Suprapubic skin (tissue), 4 donors: ENCODE measurements at regions not wholly inside any gene's neighbourhood (a gene's known extent, or its start where the extent isn't known, plus 50 kb on each side); places are given as distances from the start of the nearest gene placed in this dataset.

Experiments
- EP300 ChIP-seq: sonication (generic); formaldehyde crosslinking; IDR thresholded peaks from one replicate; pipeline ENCODE4 v1.6.1; 2017; ENCODE audit warnings: antibody characterized with exemption
- POLR2A ChIP-seq, 2 donors: fragments of 450-650 bp; IDR thresholded peaks; one replicate each; pipeline ENCODE4 v1.6.1; 2017; ENCODE audit warnings: antibody characterized with exemption in 2 of 2, mild to moderate bottlenecking in 2 of 2, moderate library complexity in 2 of 2
- POLR2AphosphoS5 ChIP-seq, 3 donors: sonication (generic); formaldehyde crosslinking; IDR thresholded peaks; one replicate each; pipeline ENCODE4 v1.6.1; 2017; ENCODE audit warnings: antibody characterized with exemption in 3 of 3
- TF ChIP-seq, protein P1 (sequence below), 2 donors: fragments of 200-600 bp in 1 of 2; fragments of 450-650 bp in 1 of 2; sonication (generic) in 1 of 2; IDR thresholded peaks; one replicate each; pipeline ENCODE4 v1.5.1; 2016 to 2019; ENCODE audit warnings: antibody characterized with exemption in 2 of 2, mild to moderate bottlenecking in 1 of 2, moderate library complexity in 1 of 2

GRCh38 chr9:135240871-135241311, 153.4 kb downstream of the OLFM1 start:
- TF ChIP-seq, protein P1, sequence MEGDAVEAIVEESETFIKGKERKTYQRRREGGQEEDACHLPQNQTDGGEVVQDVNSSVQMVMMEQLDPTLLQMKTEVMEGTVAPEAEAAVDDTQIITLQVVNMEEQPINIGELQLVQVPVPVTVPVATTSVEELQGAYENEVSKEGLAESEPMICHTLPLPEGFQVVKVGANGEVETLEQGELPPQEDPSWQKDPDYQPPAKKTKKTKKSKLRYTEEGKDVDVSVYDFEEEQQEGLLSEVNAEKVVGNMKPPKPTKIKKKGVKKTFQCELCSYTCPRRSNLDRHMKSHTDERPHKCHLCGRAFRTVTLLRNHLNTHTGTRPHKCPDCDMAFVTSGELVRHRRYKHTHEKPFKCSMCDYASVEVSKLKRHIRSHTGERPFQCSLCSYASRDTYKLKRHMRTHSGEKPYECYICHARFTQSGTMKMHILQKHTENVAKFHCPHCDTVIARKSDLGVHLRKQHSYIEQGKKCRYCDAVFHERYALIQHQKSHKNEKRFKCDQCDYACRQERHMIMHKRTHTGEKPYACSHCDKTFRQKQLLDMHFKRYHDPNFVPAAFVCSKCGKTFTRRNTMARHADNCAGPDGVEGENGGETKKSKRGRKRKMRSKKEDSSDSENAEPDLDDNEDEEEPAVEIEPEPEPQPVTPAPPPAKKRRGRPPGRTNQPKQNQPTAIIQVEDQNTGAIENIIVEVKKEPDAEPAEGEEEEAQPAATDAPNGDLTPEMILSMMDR (IDR thresholded peaks at IDR 0.05), result no peak
- TF ChIP-seq POLR2A (IDR thresholded peaks at IDR 0.05) (no peak), POLR2AphosphoS5 (IDR thresholded peaks at IDR 0.05) (no peak), EP300 (no peak)
